Heart right ventricle (tissue), 16 donors: ENCODE measurements at regions not wholly inside any gene's neighbourhood (a gene's known extent, or its start where the extent isn't known, plus 50 kb on each side); places are given as distances from the start of the nearest gene placed in this dataset.
A peak's percentile ranks its signal among the peaks of the same experiment; 100 is the strongest.
"Not testable (repeated sequence)": the region's sequence is repeated elsewhere in the genome, so short reads cannot be mapped to it uniquely, and the experiment has no call there.

ENCODE experiments used
- ATAC-seq, 8 donors: fragments of 200-7000 bp; cut with Tn5 transposase; one replicate each; pipeline ENCODE4 v1.9.1; 2020; ENCODE audit warnings: mild to moderate bottlenecking in 8 of 8, moderate library complexity in 8 of 8, moderate number of reproducible peaks in 1 of 8
- DNase-seq, 2 donors: peaks; one replicate each; pipeline ENCODE4 v3.0.0-alpha.2; 2020
- H3K27ac ChIP-seq, 10 donors: fragments of 200-600 bp; sonication (generic) in 2 of 10; one replicate each; pipeline versions ENCODE4 v1.5.0 to v1.8.0; 2020 to 2022; ENCODE audit warnings: mild to moderate bottlenecking in 3 of 10
- H3K27me3 ChIP-seq, 7 donors: fragments of 200-600 bp; one replicate each; pipeline ENCODE4 v1.8.0; 2021 to 2022; ENCODE audit warnings: mild to moderate bottlenecking in 2 of 7
- H3K36me3 ChIP-seq, 9 donors: fragments of 200-600 bp; sonication (generic) in 1 of 9; one replicate each; pipeline versions ENCODE4 v1.5.0 to v1.8.0; 2020 to 2022; ENCODE audit warnings: mild to moderate bottlenecking in 2 of 9
- H3K4me1 ChIP-seq, 9 donors: fragments of 200-600 bp; sonication (generic) in 1 of 9; one replicate each; pipeline versions ENCODE4 v1.5.0 to v1.8.0; 2020 to 2022; ENCODE audit warnings: mild to moderate bottlenecking in 4 of 9
- H3K4me3 ChIP-seq, 10 donors: fragments of 200-600 bp; sonication (generic) in 2 of 10; one replicate each; pipeline versions ENCODE4 v1.5.0 to v1.8.0; 2020 to 2022; ENCODE audit warnings: mild to moderate bottlenecking in 7 of 10, moderate library complexity in 2 of 10
- H3K9me3 ChIP-seq, 11 donors: fragments of 200-600 bp in 10 of 11; sonication (generic) in 2 of 11; one replicate each; pipeline versions ENCODE4 v1.5.0 to v1.8.0; 2013 to 2022; ENCODE audit warnings: mild to moderate bottlenecking in 2 of 11, control low read depth in 1 of 11, moderate library complexity in 1 of 11
- WGBS, 2 donors: extraction: QIAGEN DNeasy Blood & Tissue Kit; methylation state at CpG; one replicate each; pipeline ENCODE4 v1.1.7; 2013; ENCODE audit warnings: inconsistent platforms in 1 of 2; 5-methylcytosine and 5-hydroxymethylcytosine counted together
- intact Hi-C, 10 donors: fragments of 100-400 bp; cut with DNase I; formaldehyde crosslinking; loops; one replicate each; pipeline versions ENCODE4 v1.11.1 to v1.14.2; 2022
- TF ChIP-seq, protein P1 (sequence below), 9 donors: fragments of 200-600 bp; sonication (generic) in 2 of 9; IDR thresholded peaks; one replicate each; pipeline versions ENCODE4 v1.5.0 to v1.8.0; 2021 to 2022; ENCODE audit warnings: antibody characterized with exemption in 9 of 9, mild to moderate bottlenecking in 5 of 9, moderate library complexity in 1 of 9
- donor health status: Arrhythmogenic right ventricular cardiomyopathy.
- donor health status: ischemic (EF 13 %, LVEDD 7.1; RV severe dilation, severe dysfunction).
- donor health status: healthy with polysubstance abuse.
- donor health status: DM: no; HTN: yes; CAD: no.
- donor health status: DM: no; HTN: no; CAD: no.
- donor health status: ischemic (EF 25% LVEDD 6.9; RV normal size, moderate dysfunction).
- donor health status: ischemic (EF 25% LVEDD 5.7; RV mildly dilated, moderate dysfunction).
- donor health status: healthy.
- donor health status: DM: yes; HTN: yes; CAD: no.
- donor health status: Ischemic cardiomyopathy.
- donor health status: ischemic (EF 35%, LVEDD 5.7; RV mildly dilated, moderate dysfunction).
- donor health status: nonischemic (EF 11% LVEDD 7.7; RV severe dilation, severe dysfunction).
- donor health status: DM: yes; HTN: yes; CAD: no.
- donor health status: PGD.
- donor health status: ischemic (EF 29% LVEDD 5.4; RV normal size, mild dysfunction).
- donor health status: nonischemic (EF 23%, LVEDD 6.1; RV moderate dilation, normal function).

DNA sequence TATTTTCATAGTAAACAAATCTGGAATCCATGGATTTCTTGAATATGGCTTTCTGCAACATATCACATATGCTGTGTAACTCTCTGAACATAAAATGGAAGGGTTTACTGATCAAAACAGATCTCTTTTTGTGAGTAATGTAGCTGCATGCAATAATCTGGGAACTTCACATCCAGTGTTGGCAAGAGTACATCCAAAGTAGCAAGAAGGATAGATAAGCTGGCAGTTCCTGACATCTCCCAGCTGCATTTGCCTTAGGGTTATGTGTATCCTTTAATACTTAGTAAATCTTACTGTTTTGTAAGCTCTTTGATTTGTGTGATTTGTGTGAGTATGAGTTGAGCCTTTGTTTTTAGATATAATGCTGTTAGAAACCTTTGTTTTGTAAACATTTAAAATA lies 280.4 kb upstream of the CNTN5 start:
- peak in 2 of 8 donors; percentile 49 to 51 for ATAC-seq
- DNase-seq, result peak in 1 of 2 donors; percentile 8

DNA sequence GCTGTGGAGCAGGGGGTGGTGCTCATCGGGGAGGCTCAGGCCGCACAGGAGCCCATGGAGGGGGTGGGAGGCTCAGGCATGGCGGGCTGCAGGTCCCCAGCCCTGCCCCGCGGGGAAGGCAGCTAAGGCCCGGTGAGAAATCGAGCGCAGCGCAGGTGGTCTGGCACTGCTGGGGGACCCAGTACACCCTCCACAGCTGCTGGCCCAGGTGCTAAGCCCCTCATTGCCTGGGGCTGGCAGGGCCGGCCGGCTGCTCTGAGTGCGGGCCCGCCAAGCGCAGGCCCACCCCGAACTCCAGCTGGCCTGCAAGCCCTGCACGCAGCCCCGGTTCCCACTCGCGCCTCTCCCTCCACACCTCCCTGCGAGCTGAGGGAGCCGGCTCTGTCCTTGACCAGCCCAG lies 257.3 kb upstream of the CNTN5 start:
- H3K4me1 ChIP-seq, H3K27me3 ChIP-seq, H3K4me3 ChIP-seq, ATAC-seq, intact Hi-C loops, H3K27ac ChIP-seq, DNase-seq, H3K36me3 ChIP-seq: not testable (repeated sequence)
- WGBS, 2 donors, result 94 to 97% methylated on average over 20 to 21 of the region's 21 CpGs
- peaks cover 0 to 50% (median 3%) of the 10 kb centered on the region in 11 donors for H3K9me3 ChIP-seq

More for the DNA sequence above, 280.4 kb upstream of the CNTN5 start:
- no peak overlapping the region for H3K27ac ChIP-seq
- no peaks in the 10 kb centered on the region for H3K36me3 ChIP-seq
- intact Hi-C loops, result no loop called here
- TF ChIP-seq, protein P1, sequence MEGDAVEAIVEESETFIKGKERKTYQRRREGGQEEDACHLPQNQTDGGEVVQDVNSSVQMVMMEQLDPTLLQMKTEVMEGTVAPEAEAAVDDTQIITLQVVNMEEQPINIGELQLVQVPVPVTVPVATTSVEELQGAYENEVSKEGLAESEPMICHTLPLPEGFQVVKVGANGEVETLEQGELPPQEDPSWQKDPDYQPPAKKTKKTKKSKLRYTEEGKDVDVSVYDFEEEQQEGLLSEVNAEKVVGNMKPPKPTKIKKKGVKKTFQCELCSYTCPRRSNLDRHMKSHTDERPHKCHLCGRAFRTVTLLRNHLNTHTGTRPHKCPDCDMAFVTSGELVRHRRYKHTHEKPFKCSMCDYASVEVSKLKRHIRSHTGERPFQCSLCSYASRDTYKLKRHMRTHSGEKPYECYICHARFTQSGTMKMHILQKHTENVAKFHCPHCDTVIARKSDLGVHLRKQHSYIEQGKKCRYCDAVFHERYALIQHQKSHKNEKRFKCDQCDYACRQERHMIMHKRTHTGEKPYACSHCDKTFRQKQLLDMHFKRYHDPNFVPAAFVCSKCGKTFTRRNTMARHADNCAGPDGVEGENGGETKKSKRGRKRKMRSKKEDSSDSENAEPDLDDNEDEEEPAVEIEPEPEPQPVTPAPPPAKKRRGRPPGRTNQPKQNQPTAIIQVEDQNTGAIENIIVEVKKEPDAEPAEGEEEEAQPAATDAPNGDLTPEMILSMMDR (IDR thresholded peaks at IDR 0.05), result no peak
- peaks cover 0 to 3% (median 0%) of the 10 kb centered on the region in 11 donors for H3K9me3 ChIP-seq
- no peaks in the 10 kb centered on the region for H3K4me1 ChIP-seq
- H3K4me3 ChIP-seq, result no peak overlapping the region
- H3K27me3 ChIP-seq, result no peaks in the 10 kb centered on the region

DNA sequence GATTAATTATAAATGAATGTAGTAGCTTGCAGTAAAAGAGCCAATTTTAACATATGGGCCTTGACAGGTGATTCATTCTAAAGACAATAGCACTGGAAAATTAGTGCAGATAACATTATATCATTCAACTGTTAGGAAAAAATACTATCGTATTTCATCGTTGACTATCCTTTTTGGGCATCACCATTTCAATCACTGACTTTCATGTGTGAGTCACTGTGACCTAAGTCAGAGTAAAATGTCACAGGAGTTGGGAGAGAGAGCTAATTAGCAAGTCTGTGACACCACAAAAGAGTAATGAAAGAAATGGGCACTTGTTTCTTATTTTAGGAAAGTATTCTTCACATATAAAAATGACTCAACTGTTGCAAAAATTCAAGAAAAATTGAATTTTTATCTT lies 253.8 kb upstream of the CNTN5 start:
- Histone ChIP-seq H3K4me1 (no peaks in the 10 kb centered on the region), H3K9me3 (peaks cover 0 to 35% (median 0%) of the 10 kb centered on the region in 11 donors), H3K36me3 (no peaks in the 10 kb centered on the region), H3K4me3 (no peak overlapping the region), H3K27me3 (no peaks in the 10 kb centered on the region), H3K27ac (no peak overlapping the region)
- TF ChIP-seq, protein P1 (IDR thresholded peaks at IDR 0.05), result no peak
- WGBS, 2 donors, result 79 to 84% methylated on average over 2 of the region's 2 CpGs
- DNase-seq, result no peak
- ATAC-seq, result no peak
- intact Hi-C loops, result no loop called here

DNA sequence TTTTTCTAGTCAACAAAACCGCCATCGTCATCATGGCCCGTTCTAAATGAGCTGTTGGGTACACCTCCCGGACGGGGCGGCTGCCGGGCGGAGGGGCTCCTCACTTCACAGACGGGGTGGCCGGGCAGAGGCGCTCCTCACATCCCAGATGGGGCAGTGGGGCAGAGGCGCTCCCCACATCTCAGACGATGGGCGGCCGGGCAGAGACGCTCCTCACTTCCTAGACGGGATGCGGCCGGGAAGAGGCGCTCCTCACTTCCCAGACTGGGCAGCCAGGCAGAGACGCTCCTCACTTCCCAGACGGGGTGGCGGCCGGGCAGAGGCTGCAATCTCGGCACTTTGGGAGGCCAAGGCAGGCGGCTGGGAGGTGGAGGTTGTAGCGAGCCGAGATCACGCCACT lies 250.7 kb upstream of the CNTN5 start:
- WGBS, 2 donors, result 86 to 88% methylated on average over 12 to 24 of the region's 29 CpGs
- ATAC-seq, H3K4me1 ChIP-seq, intact Hi-C loops, H3K27ac ChIP-seq, H3K4me3 ChIP-seq, H3K36me3 ChIP-seq, DNase-seq, H3K27me3 ChIP-seq: not testable (repeated sequence)
- peaks cover 0 to 37% (median 0%) of the 10 kb centered on the region in 11 donors for H3K9me3 ChIP-seq

DNA sequence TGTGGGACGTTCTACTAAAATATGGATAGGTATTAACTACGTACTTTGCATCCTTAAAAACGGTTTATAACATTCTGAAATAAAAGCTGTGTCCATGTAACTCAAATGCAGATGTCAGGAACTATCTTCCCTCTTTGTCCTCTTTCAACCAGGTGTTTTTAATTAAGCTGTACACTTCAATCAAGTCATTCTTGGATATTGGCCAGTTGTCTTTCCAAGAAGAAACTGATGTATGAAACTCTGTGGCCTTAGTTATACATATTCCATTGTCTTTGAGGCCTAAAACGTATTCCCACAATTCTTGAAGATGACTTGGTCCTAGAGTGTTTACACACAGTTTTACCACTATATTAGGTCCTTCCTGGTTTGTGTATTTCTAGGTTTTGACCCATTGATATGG lies 249.0 kb upstream of the CNTN5 start:
- intact Hi-C loops, result no loop called here
- 69 to 80% methylated on average over 4 of the region's 4 CpGs for WGBS, 2 donors
- Histone ChIP-seq H3K27me3 (no peaks in the 10 kb centered on the region), H3K36me3 (no peaks in the 10 kb centered on the region), H3K9me3 (peaks cover 0 to 35% (median 0%) of the 10 kb centered on the region in 11 donors), H3K27ac (no peak overlapping the region), H3K4me3 (no peak overlapping the region), H3K4me1 (no peaks in the 10 kb centered on the region)
- DNase-seq (no peak), ATAC-seq (no peak)
- TF ChIP-seq, protein P1 (IDR thresholded peaks at IDR 0.05), result no peak
